ENCODE measurements at regions not wholly inside any gene's neighbourhood (a gene's known extent, or its start where the extent isn't known, plus 50 kb on each side); places are given as distances from the start of the nearest gene placed in this dataset.

- no peak for TF ChIP-seq EZH2 (IDR thresholded peaks at IDR 0.05; ENCODE audit: borderline replicate concordance, low read length)
- TF ChIP-seq, protein P1, sequence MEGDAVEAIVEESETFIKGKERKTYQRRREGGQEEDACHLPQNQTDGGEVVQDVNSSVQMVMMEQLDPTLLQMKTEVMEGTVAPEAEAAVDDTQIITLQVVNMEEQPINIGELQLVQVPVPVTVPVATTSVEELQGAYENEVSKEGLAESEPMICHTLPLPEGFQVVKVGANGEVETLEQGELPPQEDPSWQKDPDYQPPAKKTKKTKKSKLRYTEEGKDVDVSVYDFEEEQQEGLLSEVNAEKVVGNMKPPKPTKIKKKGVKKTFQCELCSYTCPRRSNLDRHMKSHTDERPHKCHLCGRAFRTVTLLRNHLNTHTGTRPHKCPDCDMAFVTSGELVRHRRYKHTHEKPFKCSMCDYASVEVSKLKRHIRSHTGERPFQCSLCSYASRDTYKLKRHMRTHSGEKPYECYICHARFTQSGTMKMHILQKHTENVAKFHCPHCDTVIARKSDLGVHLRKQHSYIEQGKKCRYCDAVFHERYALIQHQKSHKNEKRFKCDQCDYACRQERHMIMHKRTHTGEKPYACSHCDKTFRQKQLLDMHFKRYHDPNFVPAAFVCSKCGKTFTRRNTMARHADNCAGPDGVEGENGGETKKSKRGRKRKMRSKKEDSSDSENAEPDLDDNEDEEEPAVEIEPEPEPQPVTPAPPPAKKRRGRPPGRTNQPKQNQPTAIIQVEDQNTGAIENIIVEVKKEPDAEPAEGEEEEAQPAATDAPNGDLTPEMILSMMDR (IDR thresholded peaks at IDR 0.05; ENCODE audit: low read length), result no peak
These were observed 299.4 kb upstream of the RORA start for GRCh38 chr15:61528581-61528910.
